T-cell (primary cell): ENCODE measurements at regions not wholly inside any gene's neighbourhood (a gene's known extent, or its start where the extent isn't known, plus 50 kb on each side); places are given as distances from the start of the nearest gene placed in this dataset.
A peak's percentile ranks its signal among the peaks of the same experiment; 100 is the strongest.

Experiments used
- ATAC-seq, 4 experiments: fragments of 200-7000 bp in 3 of 4; fragments of 150-1000 bp in 1 of 4; cut with Tn5 transposase; replicated peaks in 1 of 4; 1 replicate in 3 of 4; 2 replicates in 1 of 4; pipeline ENCODE4 v1.10.0; 2021; ENCODE audit warnings: moderate library complexity in 3 of 4, mild to moderate bottlenecking in 2 of 4, moderate number of reproducible peaks in 1 of 4
- CTCF ChIA-PET, 2 donors: fragments of 300-600 bp; sonication (Branson Sonifier 250); formaldehyde crosslinking; loops; one replicate each; lab custom pipeline; 2022; ENCODE audit warnings: antibody characterized with exemption in 2 of 2; lab: Charles Lee
- POLR2A ChIA-PET, 2 donors: fragments of 300-600 bp; sonication (Branson Sonifier 250); formaldehyde crosslinking; loops; one replicate each; lab custom pipeline; 2022; ENCODE audit warnings: antibody characterized with exemption in 2 of 2; lab: Charles Lee
- DNase-seq, 35 experiments: peaks; one replicate each; pipeline versions ENCODE4 v3.0.0 to v3.0.0-alpha.2; 2013 to 2023
- H3K27ac ChIP-seq: one replicate; pipeline ENCODE4 v1.5.1; 2013; ENCODE audit warnings: low read length
- H3K27me3 ChIP-seq, 2 experiments: replicated peaks in 1 of 2; 1 replicate in 1 of 2; 2 replicates in 1 of 2; pipeline versions ENCODE4 v1.6.1 to v1.7.0; 2013; ENCODE audit warnings: low read length in 1 of 2, mixed read lengths in 1 of 2; ENCODE audit not compliant: control insufficient read depth in 2 of 2, insufficient read depth in 2 of 2; ENCODE audit errors: extremely low read depth in 1 of 2
- H3K36me3 ChIP-seq, 2 donors: 1 replicate in 1 of 2; 2 replicates in 1 of 2; pipeline versions ENCODE4 v1.6.1 to v1.7.0; 2013; ENCODE audit warnings: low read length in 1 of 2; ENCODE audit not compliant: control insufficient read depth in 2 of 2, insufficient read depth in 1 of 2; ENCODE audit errors: extremely low read depth in 1 of 2
- H3K4me1 ChIP-seq, 2 experiments: 1 replicate in 1 of 2; 2 replicates in 1 of 2; pipeline versions ENCODE4 v1.6.1 to v1.7.0; 2013; ENCODE audit warnings: low read length in 2 of 2, mixed read lengths in 1 of 2; ENCODE audit not compliant: insufficient read depth in 2 of 2, control insufficient read depth in 1 of 2; ENCODE audit errors: extremely low read depth in 1 of 2
- H3K4me3 ChIP-seq, 2 donors: 1 replicate in 1 of 2; 2 replicates in 1 of 2; pipeline versions ENCODE4 v1.5.1 to v1.7.0; 2013; ENCODE audit warnings: mild to moderate bottlenecking in 2 of 2, low read length in 1 of 2, moderate library complexity in 1 of 2; ENCODE audit not compliant: control insufficient read depth in 1 of 2; ENCODE audit errors: extremely low read depth in 1 of 2
- H3K9me3 ChIP-seq: 2 replicates; pipeline ENCODE4 v1.7.0; 2013
- H3K27ac Mint-ChIP-seq, 2 donors: one replicate each; pipeline ENCODE4 v1.8.0; 2020 to 2021; ENCODE audit warnings: mild to moderate bottlenecking in 2 of 2, mixed read lengths in 2 of 2
- H3K27me3 Mint-ChIP-seq, 2 donors: one replicate each; pipeline ENCODE4 v1.8.0; 2021 to 2022; ENCODE audit warnings: mixed read lengths in 2 of 2
- H3K36me3 Mint-ChIP-seq: one replicate; pipeline ENCODE4 v1.8.0; 2021; ENCODE audit warnings: mixed read lengths
- H3K4me1 Mint-ChIP-seq, 3 donors: one replicate each; pipeline ENCODE4 v1.8.0; 2020 to 2022; ENCODE audit warnings: mixed read lengths in 3 of 3, mild to moderate bottlenecking in 1 of 3
- H3K4me3 Mint-ChIP-seq, 3 donors: one replicate each; pipeline ENCODE4 v1.8.0; 2020 to 2022; ENCODE audit warnings: mild to moderate bottlenecking in 3 of 3, mixed read lengths in 3 of 3, moderate library complexity in 3 of 3
- H3K9me3 Mint-ChIP-seq, 3 donors: one replicate each; pipeline ENCODE4 v1.8.0; 2020 to 2022; ENCODE audit warnings: mixed read lengths in 3 of 3
- WGBS: methylation state at CpG from one replicate; pipeline ENCODE4 v1.1.5; 2013; ENCODE audit warnings: missing lambda C conversion rate; ENCODE audit not compliant: insufficient coverage; 5-methylcytosine and 5-hydroxymethylcytosine counted together

GRCh38 chrX:121336831-121337421, 289.5 kb downstream of the GLUD2 start:
- ChIA-PET CTCF (no interaction called here), POLR2A (no interaction called here)
- no peaks in the 10 kb centered on the region for H3K4me1 Mint-ChIP-seq
- WGBS, result no CpG with 5 or more reads among the region's 4 CpGs
- ATAC-seq (no peak), DNase-seq (no peak)
- H3K4me1 ChIP-seq, result no peaks in the 10 kb centered on the region
- no peak overlapping the region for H3K27ac Mint-ChIP-seq
- no peaks in the 10 kb centered on the region for H3K27me3 ChIP-seq
- H3K27ac ChIP-seq, result no peak overlapping the region
- no peak overlapping the region for H3K4me3 ChIP-seq
- H3K36me3 Mint-ChIP-seq, result no peaks in the 10 kb centered on the region
- H3K9me3 Mint-ChIP-seq, result no peaks in the 10 kb centered on the region
- peaks cover 0 to 4% of the 10 kb centered on the region in 2 donors for H3K27me3 Mint-ChIP-seq
- H3K9me3 ChIP-seq, result no peaks in the 10 kb centered on the region
- H3K4me3 Mint-ChIP-seq, result no peak overlapping the region
- no peaks in the 10 kb centered on the region for H3K36me3 ChIP-seq

- no peaks in the 10 kb centered on the region for H3K4me1 ChIP-seq
- no peak for DNase-seq
- CTCF ChIA-PET, result no interaction called here
- Mint-ChIP-seq H3K4me3 (no peak overlapping the region), H3K27me3 (peaks cover 0 to 4% of the 10 kb centered on the region in 2 donors), H3K27ac (no peak overlapping the region), H3K4me1 (no peaks in the 10 kb centered on the region), H3K9me3 (no peaks in the 10 kb centered on the region), H3K36me3 (no peaks in the 10 kb centered on the region)
- WGBS, result no CpG with 5 or more reads among the region's 2 CpGs
- H3K27me3 ChIP-seq, result no peaks in the 10 kb centered on the region
- no peaks in the 10 kb centered on the region for H3K36me3 ChIP-seq
- no peak for ATAC-seq
- no peak overlapping the region for H3K4me3 ChIP-seq
- no peak overlapping the region for H3K27ac ChIP-seq
- H3K9me3 ChIP-seq, result no peaks in the 10 kb centered on the region
- POLR2A ChIA-PET, result no interaction called here
These were observed 290.4 kb downstream of the GLUD2 start for GRCh38 chrX:121337816-121338215.

- ChIA-PET POLR2A (no interaction called here), CTCF (no interaction called here)
- peak in 1 of 4 experiments; percentile 42 for ATAC-seq
- no peaks in the 10 kb centered on the region for H3K36me3 ChIP-seq
- no peak overlapping the region for H3K27ac ChIP-seq
- WGBS, result no CpG with 5 or more reads among the region's 3 CpGs
- no peaks in the 10 kb centered on the region for H3K9me3 ChIP-seq
- H3K4me3 Mint-ChIP-seq, result no peak overlapping the region
- H3K27me3 Mint-ChIP-seq, result peaks cover 0 to 16% of the 10 kb centered on the region in 2 donors
- H3K4me1 Mint-ChIP-seq, result no peaks in the 10 kb centered on the region
- DNase-seq, result no peak
- peaks cover 0 to 3% (median 3%) of the 10 kb centered on the region in 3 donors for H3K9me3 Mint-ChIP-seq
- no peaks in the 10 kb centered on the region for H3K27me3 ChIP-seq
- no peak overlapping the region for H3K4me3 ChIP-seq
- no peaks in the 10 kb centered on the region for H3K36me3 Mint-ChIP-seq
- H3K27ac Mint-ChIP-seq, result no peak overlapping the region
- H3K4me1 ChIP-seq, result no peaks in the 10 kb centered on the region
These were observed 301.9 kb downstream of the GLUD2 start for GRCh38 chrX:121349263-121349662.

GRCh38 chrX:121356139-121356849, 308.9 kb downstream of the GLUD2 start:
- Histone ChIP-seq H3K27ac (no peak overlapping the region), H3K4me1 (no peaks in the 10 kb centered on the region), H3K27me3 (no peaks in the 10 kb centered on the region), H3K4me3 (no peak overlapping the region), H3K9me3 (no peaks in the 10 kb centered on the region), H3K36me3 (no peaks in the 10 kb centered on the region)
- H3K9me3 Mint-ChIP-seq, result peaks cover 2 to 3% (median 3%) of the 10 kb centered on the region in 3 donors
- WGBS, result 96% methylated on average over 12 of the region's 22 CpGs
- no peaks in the 10 kb centered on the region for H3K4me1 Mint-ChIP-seq
- H3K36me3 Mint-ChIP-seq, result no peaks in the 10 kb centered on the region
- no peak for ATAC-seq
- ChIA-PET CTCF (interaction anchor here in 1 of 2 donors (1.0 kb wide), 1 partner anchor 9 kb away, joined by 3 read pairs; no protein-coding TSS in a partner anchor), POLR2A (no interaction called here)
- no peak overlapping the region for H3K27ac Mint-ChIP-seq
- no peak overlapping the region for H3K4me3 Mint-ChIP-seq
- H3K27me3 Mint-ChIP-seq, result peaks cover 0 to 3% of the 10 kb centered on the region in 2 donors
- DNase-seq, result no peak

- Mint-ChIP-seq H3K9me3 (peaks cover 0 to 2% (median 0%) of the 10 kb centered on the region in 3 donors), H3K27ac (no peak overlapping the region), H3K4me3 (no peak overlapping the region), H3K36me3 (no peaks in the 10 kb centered on the region), H3K27me3 (peaks cover 0 to 3% of the 10 kb centered on the region in 2 donors), H3K4me1 (no peaks in the 10 kb centered on the region)
- no peak overlapping the region for H3K27ac ChIP-seq
- ATAC-seq (no peak), DNase-seq (no peak)
- no peaks in the 10 kb centered on the region for H3K36me3 ChIP-seq
- 92% methylated on average over 2 of the region's 6 CpGs for WGBS
- H3K9me3 ChIP-seq, result no peaks in the 10 kb centered on the region
- no peaks in the 10 kb centered on the region for H3K27me3 ChIP-seq
- ChIA-PET POLR2A (no interaction called here), CTCF (interaction anchor here in 1 of 2 donors (1.0 kb wide), 1 partner anchor 8 kb away, joined by 3 read pairs; no protein-coding TSS in a partner anchor)
- H3K4me3 ChIP-seq, result no peak overlapping the region
- no peaks in the 10 kb centered on the region for H3K4me1 ChIP-seq
These were observed 309.4 kb downstream of the GLUD2 start for GRCh38 chrX:121356850-121357171.

GRCh38 chrX:121360280-121360679, 312.9 kb downstream of the GLUD2 start:
- Histone ChIP-seq H3K9me3 (no peaks in the 10 kb centered on the region), H3K4me3 (no peak overlapping the region), H3K4me1 (no peaks in the 10 kb centered on the region), H3K27me3 (no peaks in the 10 kb centered on the region), H3K36me3 (no peaks in the 10 kb centered on the region), H3K27ac (no peak overlapping the region)
- no peak for ATAC-seq
- Mint-ChIP-seq H3K4me3 (no peak overlapping the region), H3K36me3 (no peaks in the 10 kb centered on the region), H3K27ac (no peak overlapping the region), H3K4me1 (no peaks in the 10 kb centered on the region), H3K27me3 (peaks cover 0 to 3% of the 10 kb centered on the region in 2 donors), H3K9me3 (peaks cover 0 to 3% (median 2%) of the 10 kb centered on the region in 3 donors)
- DNase-seq, result no peak
- WGBS, result no CpG with 5 or more reads among the region's 1 CpG
- ChIA-PET CTCF (no interaction called here), POLR2A (no interaction called here)
